PC-9 (cell line): ENCODE measurements at regions not wholly inside any gene's neighbourhood (a gene's known extent, or its start where the extent isn't known, plus 50 kb on each side); places are given as distances from the start of the nearest gene placed in this dataset.

Experiments used
- BruUV-seq: library from RNA; stranded (reverse); fragments of 400-500 nt; replicated peaks from 2 replicates; lab custom pipeline; 2021; lab: Mats Ljungman, UMichigan
- CTCF ChIA-PET: fragments of 300-600 bp; sonication (Branson Sonifier 250); formaldehyde crosslinking; loops from one replicate; lab custom pipeline; 2022; ENCODE audit warnings: antibody characterized with exemption; lab: Charles Lee
- POLR2A ChIA-PET: fragments of 300-600 bp; sonication (Branson Sonifier 250); formaldehyde crosslinking; loops from one replicate; lab custom pipeline; 2022; ENCODE audit warnings: antibody characterized with exemption; ENCODE audit not compliant: unreplicated experiment; lab: Charles Lee
- DNase-seq, 2 experiments: peaks; one replicate each; pipeline versions ENCODE4 v3.0.0 to v3.0.0-alpha.2; 2015 to 2022; ENCODE audit warnings: mixed read lengths in 1 of 2
- H2AFZ ChIP-seq: fragments of 200-600 bp; sonication (generic); 2 replicates; pipeline ENCODE4 v1.8.1; 2017; ENCODE audit warnings: antibody characterized with exemption
- H3F3A ChIP-seq: fragments of 200-600 bp; sonication (generic); 2 replicates; pipeline ENCODE4 v1.8.1; 2017; ENCODE audit warnings: antibody characterized with exemption, mild to moderate bottlenecking, low read depth; ENCODE audit not compliant: insufficient read depth
- H3K27ac ChIP-seq: fragments of 200-600 bp; sonication (generic); 2 replicates; pipeline ENCODE4 v1.6.1; 2016; ENCODE audit warnings: mixed run types
- H3K27me3 ChIP-seq: fragments of 200-600 bp; sonication (generic); 2 replicates; pipeline ENCODE4 v1.6.1; 2016; ENCODE audit warnings: low read depth, mixed run types; ENCODE audit not compliant: insufficient read depth
- H3K36me3 ChIP-seq: fragments of 200-600 bp; sonication (generic); 2 replicates; pipeline ENCODE4 v1.6.1; 2016; ENCODE audit warnings: low read depth, mixed run types
- H3K4me1 ChIP-seq: fragments of 200-600 bp; sonication (generic); replicated peaks from 2 replicates; pipeline ENCODE4 v1.6.1; 2016; ENCODE audit warnings: mixed run types; ENCODE audit not compliant: insufficient read depth
- H3K4me2 ChIP-seq: fragments of 200-600 bp; sonication (generic); 2 replicates; pipeline ENCODE4 v1.6.1; 2017; ENCODE audit warnings: mixed run types
- H3K4me3 ChIP-seq: fragments of 200-600 bp; sonication (generic); 2 replicates; pipeline ENCODE4 v1.6.1; 2016; ENCODE audit warnings: mixed run types
- H3K79me2 ChIP-seq: fragments of 200-600 bp; sonication (generic); 2 replicates; pipeline ENCODE4 v1.6.1; 2017; ENCODE audit warnings: low read depth, mixed run types
- H3K9me2 ChIP-seq: fragments of 200-600 bp; sonication (generic); 2 replicates; pipeline ENCODE4 v1.8.1; 2017; ENCODE audit warnings: mild to moderate bottlenecking; ENCODE audit not compliant: insufficient read depth
- H3K9me3 ChIP-seq: fragments of 200-600 bp; sonication (generic); 2 replicates; pipeline ENCODE4 v1.8.1; 2016; ENCODE audit warnings: low read depth; ENCODE audit not compliant: insufficient read depth
- H4K20me1 ChIP-seq: fragments of 200-600 bp; sonication (generic); 2 replicates; pipeline ENCODE4 v1.8.1; 2017; ENCODE audit not compliant: insufficient read depth
- EZH2 ChIP-seq: fragments of 200-600 bp; sonication (generic); IDR thresholded peaks from 2 replicates; pipeline ENCODE4 v1.8.0; 2017; ENCODE audit warnings: antibody characterized with exemption, low read depth
- intact Hi-C: fragments of 100-400 bp; cut with micrococcal nuclease; formaldehyde crosslinking; loops from one replicate; pipeline ENCODE4 v1.10.0; 2022; ENCODE audit not compliant: unreplicated experiment
- TF ChIP-seq, protein P1 (sequence below): fragments of 200-600 bp; sonication (generic); conservative IDR thresholded peaks from 2 replicates; pipeline ENCODE4 v1.6.1; 2017; ENCODE audit warnings: mixed run types, antibody characterized with exemption, mild to moderate bottlenecking, moderate library complexity

DNA sequence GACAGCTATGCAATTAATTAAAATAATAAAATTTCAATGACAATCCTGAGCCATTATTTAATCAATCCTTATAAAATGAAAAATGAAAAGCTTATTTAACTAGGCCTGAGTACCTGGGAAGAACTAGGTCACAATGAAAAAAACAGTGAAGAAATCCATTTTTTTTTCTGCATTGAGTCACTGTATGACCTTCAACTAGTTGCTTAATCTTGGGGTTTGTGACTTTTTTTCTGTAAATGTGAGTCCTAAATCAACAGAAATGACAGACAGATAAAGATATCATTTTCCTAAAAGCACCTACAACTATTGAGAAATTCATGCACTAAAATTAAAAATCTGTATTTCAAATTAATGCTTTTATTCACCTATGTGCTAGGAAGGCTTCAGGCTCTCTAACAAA, 96.8 kb downstream of the TMEM26 start:
- H3K79me2 ChIP-seq = no peaks in the 10 kb centered on the region
- no peak overlapping the region for H3K27ac ChIP-seq
- H3K27me3 ChIP-seq = no peaks in the 10 kb centered on the region
- intact Hi-C loops = no loop called here
- no peaks in the 10 kb centered on the region for H3F3A ChIP-seq
- no peak overlapping the region for H2AFZ ChIP-seq
- H3K9me3 ChIP-seq = no peaks in the 10 kb centered on the region
- ChIA-PET CTCF (no interaction called here), POLR2A (no interaction called here)
- peaks cover 4% of the 10 kb centered on the region; the same call in 1 of the 2 replicates for H3K9me2 ChIP-seq
- no peak overlapping the region for H3K4me3 ChIP-seq
- H3K4me1 ChIP-seq = no peaks in the 10 kb centered on the region
- no peaks in the 10 kb centered on the region for H3K36me3 ChIP-seq
- H3K4me2 ChIP-seq = no peak overlapping the region
- TF ChIP-seq, protein P1, sequence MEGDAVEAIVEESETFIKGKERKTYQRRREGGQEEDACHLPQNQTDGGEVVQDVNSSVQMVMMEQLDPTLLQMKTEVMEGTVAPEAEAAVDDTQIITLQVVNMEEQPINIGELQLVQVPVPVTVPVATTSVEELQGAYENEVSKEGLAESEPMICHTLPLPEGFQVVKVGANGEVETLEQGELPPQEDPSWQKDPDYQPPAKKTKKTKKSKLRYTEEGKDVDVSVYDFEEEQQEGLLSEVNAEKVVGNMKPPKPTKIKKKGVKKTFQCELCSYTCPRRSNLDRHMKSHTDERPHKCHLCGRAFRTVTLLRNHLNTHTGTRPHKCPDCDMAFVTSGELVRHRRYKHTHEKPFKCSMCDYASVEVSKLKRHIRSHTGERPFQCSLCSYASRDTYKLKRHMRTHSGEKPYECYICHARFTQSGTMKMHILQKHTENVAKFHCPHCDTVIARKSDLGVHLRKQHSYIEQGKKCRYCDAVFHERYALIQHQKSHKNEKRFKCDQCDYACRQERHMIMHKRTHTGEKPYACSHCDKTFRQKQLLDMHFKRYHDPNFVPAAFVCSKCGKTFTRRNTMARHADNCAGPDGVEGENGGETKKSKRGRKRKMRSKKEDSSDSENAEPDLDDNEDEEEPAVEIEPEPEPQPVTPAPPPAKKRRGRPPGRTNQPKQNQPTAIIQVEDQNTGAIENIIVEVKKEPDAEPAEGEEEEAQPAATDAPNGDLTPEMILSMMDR = no peak
- no TSS peak for BruUV-seq
- H4K20me1 ChIP-seq = no peaks in the 10 kb centered on the region
- DNase-seq = no peak

DNA sequence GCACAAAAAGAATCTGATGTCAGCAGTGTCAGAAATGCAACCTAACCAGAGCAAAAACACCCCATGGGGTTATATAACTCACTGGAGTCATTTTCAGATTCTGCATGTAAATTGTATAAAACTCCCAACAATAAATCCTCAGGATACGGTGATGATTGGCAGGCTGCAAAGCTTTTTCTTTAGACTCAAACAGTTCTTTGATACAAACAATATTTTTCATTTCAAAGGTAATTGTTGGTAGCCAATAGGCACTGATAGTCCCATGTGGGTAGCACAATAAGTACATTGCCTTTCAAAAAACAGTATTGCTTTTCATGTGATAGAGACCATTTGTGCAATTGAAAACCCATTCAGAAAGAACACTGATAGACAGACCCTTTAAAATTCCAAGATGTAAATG, 98.0 kb downstream of the TMEM26 start:
- H3K4me1 ChIP-seq = no peaks in the 10 kb centered on the region
- H3K4me2 ChIP-seq = no peak overlapping the region
- no TSS peak for BruUV-seq
- H3K27ac ChIP-seq = no peak overlapping the region
- H4K20me1 ChIP-seq = no peaks in the 10 kb centered on the region
- no peak for TF ChIP-seq EZH2
- TF ChIP-seq, protein P1 = no peak
- peaks cover 10% of the 10 kb centered on the region; the same call in 1 of the 2 replicates for H3K9me2 ChIP-seq
- intact Hi-C loops = no loop called here
- POLR2A ChIA-PET = no interaction called here
- no peaks in the 10 kb centered on the region for H3K36me3 ChIP-seq
- CTCF ChIA-PET = no interaction called here
- H3K27me3 ChIP-seq = no peaks in the 10 kb centered on the region
- H3F3A ChIP-seq = no peaks in the 10 kb centered on the region
- H3K4me3 ChIP-seq = no peak overlapping the region
- no peak overlapping the region for H2AFZ ChIP-seq
- H3K79me2 ChIP-seq = no peaks in the 10 kb centered on the region
- no peak for DNase-seq
- H3K9me3 ChIP-seq = no peaks in the 10 kb centered on the region

GRCh38 chr10:61354401-61354975, 98.7 kb downstream of the TMEM26 start:
- Histone ChIP-seq H3K4me1 (no peaks in the 10 kb centered on the region), H3K9me3 (no peaks in the 10 kb centered on the region), H3K36me3 (no peaks in the 10 kb centered on the region), H3F3A (no peaks in the 10 kb centered on the region), H2AFZ (no peak overlapping the region), H3K9me2 (peaks cover 10% of the 10 kb centered on the region; the same call in 1 of the 2 replicates), H3K79me2 (no peaks in the 10 kb centered on the region), H3K27me3 (no peaks in the 10 kb centered on the region), H4K20me1 (no peaks in the 10 kb centered on the region), H3K27ac (no peak overlapping the region), H3K4me3 (no peak overlapping the region), H3K4me2 (no peak overlapping the region)
- TF ChIP-seq EZH2 = no peak
- TF ChIP-seq, protein P1 = no peak
- BruUV-seq = no TSS peak
- intact Hi-C loops = no loop called here
- ChIA-PET POLR2A (no interaction called here), CTCF (no interaction called here)
- no peak for DNase-seq
